KMS-11 (cell line): ENCODE measurements at regions not wholly inside any gene's neighbourhood (a gene's known extent, or its start where the extent isn't known, plus 50 kb on each side); places are given as distances from the start of the nearest gene placed in this dataset.

ENCODE experiments used
- H2AFZ ChIP-seq: fragments of 200-600 bp; sonication (generic); 2 replicates; pipeline ENCODE4 v1.6.1; 2016; ENCODE audit warnings: antibody characterized with exemption, mixed run types, low read depth
- H3K27ac ChIP-seq: fragments of 200-600 bp; sonication (generic); 2 replicates; pipeline ENCODE4 v1.6.1; 2016; ENCODE audit warnings: mild to moderate bottlenecking, mixed run types
- H3K27me3 ChIP-seq: fragments of 200-600 bp; sonication (generic); 2 replicates; pipeline ENCODE4 v1.6.1; 2017; ENCODE audit warnings: mild to moderate bottlenecking, low read depth, mixed run types, moderate library complexity; ENCODE audit not compliant: insufficient read depth
- H3K36me3 ChIP-seq: fragments of 200-600 bp; sonication (generic); 2 replicates; pipeline ENCODE4 v1.6.1; 2017; ENCODE audit warnings: mild to moderate bottlenecking, mixed run types; ENCODE audit not compliant: insufficient read depth
- H3K4me1 ChIP-seq: fragments of 200-600 bp; sonication (generic); 2 replicates; pipeline ENCODE4 v1.6.1; 2016; ENCODE audit warnings: mild to moderate bottlenecking, low read depth, mixed run types; ENCODE audit not compliant: poor library complexity, severe bottlenecking
- H3K4me2 ChIP-seq: fragments of 200-600 bp; sonication (generic); 2 replicates; pipeline ENCODE4 v1.7.0; 2016; ENCODE audit warnings: mild to moderate bottlenecking, mixed run types
- H3K4me3 ChIP-seq: fragments of 200-600 bp; sonication (generic); IDR thresholded peaks from 2 replicates; pipeline ENCODE4 v1.6.1; 2017; ENCODE audit warnings: low read depth, low read length, mixed read lengths; ENCODE audit not compliant: insufficient read depth
- H3K79me2 ChIP-seq: fragments of 200-600 bp; sonication (generic); 2 replicates; pipeline ENCODE4 v1.6.1; 2016; ENCODE audit warnings: low read depth, mixed run types; ENCODE audit not compliant: insufficient read depth
- H3K9ac ChIP-seq: fragments of 200-600 bp; sonication (generic); 2 replicates; pipeline ENCODE4 v1.6.1; 2016; ENCODE audit warnings: mild to moderate bottlenecking, mixed run types
- H4K20me1 ChIP-seq: fragments of 200-600 bp; sonication (generic); 2 replicates; pipeline ENCODE4 v1.6.1; 2016; ENCODE audit warnings: mild to moderate bottlenecking, mixed run types; ENCODE audit not compliant: insufficient read depth
- CTCF ChIP-seq: fragments of 200-600 bp; sonication (generic); conservative IDR thresholded peaks from 2 replicates; pipeline ENCODE4 v1.6.1; 2017; ENCODE audit warnings: low read depth, mild to moderate bottlenecking, antibody characterized with exemption, low read length, moderate library complexity, mixed read lengths

- TF ChIP-seq CTCF, result no peak
- H3K79me2 ChIP-seq, result no peaks in the 10 kb centered on the region
- H3K4me1 ChIP-seq, result no peaks in the 10 kb centered on the region
- no peak overlapping the region for H3K9ac ChIP-seq
- no peaks in the 10 kb centered on the region for H3K27me3 ChIP-seq
- H3K4me3 ChIP-seq, result no peak overlapping the region
- no peaks in the 10 kb centered on the region for H4K20me1 ChIP-seq
- no peak overlapping the region for H2AFZ ChIP-seq
- H3K27ac ChIP-seq, result no peak overlapping the region
- H3K36me3 ChIP-seq, result no peaks in the 10 kb centered on the region
- H3K4me2 ChIP-seq, result no peak overlapping the region
Observed at GRCh38 chr6:167647306-167647705, 179.4 kb upstream of the AFDN start.

GRCh38 chr6:167647737-167648470 lies 178.8 kb upstream of the AFDN start:
- TF ChIP-seq CTCF, result no peak
- H3K4me1 ChIP-seq, result no peaks in the 10 kb centered on the region
- H3K4me3 ChIP-seq, result no peak overlapping the region
- no peaks in the 10 kb centered on the region for H3K79me2 ChIP-seq
- no peak overlapping the region for H3K27ac ChIP-seq
- H3K27me3 ChIP-seq, result no peaks in the 10 kb centered on the region
- H4K20me1 ChIP-seq, result no peaks in the 10 kb centered on the region
- no peaks in the 10 kb centered on the region for H3K36me3 ChIP-seq
- H3K4me2 ChIP-seq, result no peak overlapping the region
- H3K9ac ChIP-seq, result no peak overlapping the region
- no peak overlapping the region for H2AFZ ChIP-seq

GRCh38 chr6:167648501-167649278 lies 178.0 kb upstream of the AFDN start:
- H3K4me3 ChIP-seq, result no peak overlapping the region
- H3K36me3 ChIP-seq, result no peaks in the 10 kb centered on the region
- H2AFZ ChIP-seq, result no peak overlapping the region
- H3K4me2 ChIP-seq, result no peak overlapping the region
- no peaks in the 10 kb centered on the region for H3K4me1 ChIP-seq
- no peaks in the 10 kb centered on the region for H3K27me3 ChIP-seq
- no peak for TF ChIP-seq CTCF
- no peak overlapping the region for H3K9ac ChIP-seq
- H4K20me1 ChIP-seq, result no peaks in the 10 kb centered on the region
- H3K27ac ChIP-seq, result no peak overlapping the region
- no peaks in the 10 kb centered on the region for H3K79me2 ChIP-seq

- Histone ChIP-seq H2AFZ (no peak overlapping the region), H3K4me1 (no peaks in the 10 kb centered on the region), H3K36me3 (no peaks in the 10 kb centered on the region), H3K27me3 (no peaks in the 10 kb centered on the region), H4K20me1 (no peaks in the 10 kb centered on the region), H3K79me2 (no peaks in the 10 kb centered on the region), H3K4me2 (no peak overlapping the region), H3K9ac (no peak overlapping the region), H3K4me3 (no peak overlapping the region), H3K27ac (no peak overlapping the region)
- TF ChIP-seq CTCF, result no peak
Observed at GRCh38 chr6:167649476-167649875, 177.2 kb upstream of the AFDN start.
